IMR-90 (cell line): ENCODE measurements at regions not wholly inside any gene's neighbourhood (a gene's known extent, or its start where the extent isn't known, plus 50 kb on each side); places are given as distances from the start of the nearest gene placed in this dataset.

Experiments
- ATAC-seq: fragments of 200-7000 bp; cut with Tn5 transposase; 2 replicates; pipeline ENCODE4 v1.9.1; 2020; ENCODE audit warnings: low read depth, mild to moderate bottlenecking, moderate library complexity
- BruUV-seq: library from RNA; stranded (reverse); fragments of 400-500 nt; replicated peaks from 2 replicates; lab custom pipeline; 2021; lab: Mats Ljungman, UMichigan
- CTCF ChIA-PET: fragments of 300-600 bp; formaldehyde crosslinking; extraction: SDS; loops from one replicate; lab custom pipeline; 2021; ENCODE audit warnings: antibody characterized with exemption; lab: Yijun Ruan, JAX
- POLR2A ChIA-PET: fragments of 300-600 bp; sonication (Branson Sonifier 250); formaldehyde crosslinking; loops from one replicate; lab custom pipeline; 2022; ENCODE audit warnings: antibody characterized with exemption; ENCODE audit not compliant: unreplicated experiment; lab: Charles Lee
- DNase-seq: peaks from one replicate; pipeline ENCODE4 v3.0.0; 2013
- H2AFZ ChIP-seq: replicated peaks from 2 replicates; pipeline ENCODE3; 2013; ENCODE audit warnings: low read length, mild to moderate bottlenecking; ENCODE audit not compliant: poor library complexity
- H2AK5ac ChIP-seq: 2 replicates; pipeline ENCODE4 v1.6.1; 2013; ENCODE audit warnings: low read depth, low read length, inconsistent platforms
- H2AK9ac ChIP-seq: replicated peaks from 2 replicates; pipeline ENCODE3; 2013; ENCODE audit warnings: mild to moderate bottlenecking, low read depth, low read length, moderate library complexity; ENCODE audit not compliant: poor library complexity
- H2BK120ac ChIP-seq: 2 replicates; pipeline ENCODE4 v1.6.1; 2013; ENCODE audit warnings: low read depth, low read length, inconsistent platforms
- H2BK15ac ChIP-seq: 3 replicates; pipeline ENCODE4 v1.6.1; 2013; ENCODE audit warnings: low read depth, low read length, inconsistent platforms
- H2BK20ac ChIP-seq: 2 replicates; pipeline ENCODE4 v1.6.1; 2013; ENCODE audit warnings: low read depth, mild to moderate bottlenecking, inconsistent platforms, low read length, moderate library complexity
- H2BK5ac ChIP-seq: 2 replicates; pipeline ENCODE4 v1.6.1; 2013; ENCODE audit warnings: mild to moderate bottlenecking, low read depth, low read length, inconsistent platforms; ENCODE audit not compliant: poor library complexity, severe bottlenecking
- H3K14ac ChIP-seq: replicated peaks from 2 replicates; pipeline ENCODE4 v1.6.1; 2013; ENCODE audit warnings: low read depth, low read length, inconsistent platforms
- H3K18ac ChIP-seq: 2 replicates; pipeline ENCODE4 v1.6.1; 2013; ENCODE audit warnings: low read depth, low read length, control low read depth
- H3K23ac ChIP-seq: 2 replicates; pipeline ENCODE4 v1.6.1; 2013; ENCODE audit warnings: low read depth, low read length, inconsistent platforms
- H3K27ac ChIP-seq: 2 replicates; pipeline ENCODE4 v1.5.1; 2013; ENCODE audit warnings: mild to moderate bottlenecking, control low read depth, low read length; ENCODE audit not compliant: insufficient read depth
- H3K27me3 ChIP-seq: 2 replicates; pipeline ENCODE4 v1.6.1; 2013; ENCODE audit warnings: low read length; ENCODE audit not compliant: control insufficient read depth, insufficient read depth
- H3K36me3 ChIP-seq: 2 replicates; pipeline ENCODE4 v1.6.1; 2013; ENCODE audit warnings: low read length, mixed read lengths; ENCODE audit not compliant: control insufficient read depth, insufficient read depth
- H3K4ac ChIP-seq: 2 replicates; pipeline ENCODE4 v1.6.1; 2013; ENCODE audit warnings: low read depth, low read length, inconsistent platforms
- H3K4me1 ChIP-seq: 2 replicates; pipeline ENCODE4 v1.6.1; 2013; ENCODE audit warnings: low read length, mixed read lengths; ENCODE audit not compliant: control insufficient read depth, insufficient read depth
- H3K4me2 ChIP-seq: 2 replicates; pipeline ENCODE4 v1.6.1; 2013; ENCODE audit warnings: low read depth, mild to moderate bottlenecking, control low read depth, low read length, moderate library complexity
- H3K4me3 ChIP-seq: 2 replicates; pipeline ENCODE4 v1.5.1; 2013; ENCODE audit warnings: low read depth, mild to moderate bottlenecking, control low read depth, low read length, moderate library complexity; ENCODE audit not compliant: insufficient read depth
- H3K56ac ChIP-seq: 2 replicates; pipeline ENCODE4 v1.6.1; 2013; ENCODE audit warnings: low read length, inconsistent platforms; ENCODE audit not compliant: insufficient read depth; ENCODE audit errors: extremely low read depth
- H3K79me1 ChIP-seq, 2 experiments: 2 replicates each; pipeline ENCODE4 v1.6.1; 2013; ENCODE audit warnings: low read length in 2 of 2, inconsistent platforms in 1 of 2, low read depth in 1 of 2
- H3K9ac ChIP-seq: 2 replicates; pipeline ENCODE4 v1.6.1; 2013; ENCODE audit warnings: low read depth, low read length, control low read depth
- H3K9me1 ChIP-seq: 2 replicates; pipeline ENCODE4 v1.6.1; 2013; ENCODE audit warnings: low read length, inconsistent platforms; ENCODE audit not compliant: insufficient read depth
- H3K9me3 ChIP-seq: 2 replicates; pipeline ENCODE4 v1.6.1; 2013; ENCODE audit warnings: low read length; ENCODE audit not compliant: control insufficient read depth, insufficient read depth
- H4K20me1 ChIP-seq: 2 replicates; pipeline ENCODE4 v1.6.1; 2013; ENCODE audit warnings: low read length, inconsistent platforms; ENCODE audit not compliant: insufficient read depth
- H4K5ac ChIP-seq: 2 replicates; pipeline ENCODE4 v1.6.1; 2013; ENCODE audit warnings: mild to moderate bottlenecking, low read depth, low read length, control low read depth
- H4K8ac ChIP-seq, 2 experiments: 2 replicates each; pipeline ENCODE4 v1.6.1; 2013; ENCODE audit warnings: low read depth in 2 of 2, low read length in 2 of 2, control low read depth in 1 of 2, inconsistent platforms in 1 of 2
- H4K91ac ChIP-seq: 2 replicates; pipeline ENCODE4 v1.6.1; 2013; ENCODE audit warnings: low read depth, low read length, inconsistent platforms; ENCODE audit not compliant: insufficient read depth
- BHLHE40 ChIP-seq: fragments of 150-350 bp; IDR thresholded peaks from 2 replicates; pipeline ENCODE4 v1.6.1; 2016; ENCODE audit warnings: mild to moderate bottlenecking, low read depth, low read length
- CEBPB ChIP-seq: IDR thresholded peaks from 2 replicates; pipeline ENCODE4 v1.6.1; 2012; ENCODE audit warnings: low read depth, low read length, improper control_type of control experiment
- CHD1 ChIP-seq: IDR thresholded peaks from 2 replicates; pipeline ENCODE4 v1.6.1; 2012; ENCODE audit warnings: low read depth, low read length, improper control_type of control experiment
- FOS ChIP-seq: fragments of 150-350 bp; IDR thresholded peaks from 2 replicates; pipeline ENCODE4 v1.6.1; 2016; ENCODE audit warnings: low read depth, low read length
- MAFK ChIP-seq: IDR thresholded peaks from 2 replicates; pipeline ENCODE4 v1.6.1; 2012; ENCODE audit warnings: low read depth, low read length, improper control_type of control experiment
- MAZ ChIP-seq: IDR thresholded peaks from 2 replicates; pipeline ENCODE4 v1.6.1; 2012; ENCODE audit warnings: low read depth, mild to moderate bottlenecking, low read length, improper control_type of control experiment, moderate library complexity, borderline replicate concordance
- MXI1 ChIP-seq: IDR thresholded peaks from 2 replicates; pipeline ENCODE4 v1.6.1; 2012; ENCODE audit warnings: low read depth, mild to moderate bottlenecking, low read length, moderate library complexity, borderline replicate concordance
- NFE2L2 ChIP-seq: fragments of 150-350 bp; IDR thresholded peaks from 2 replicates; pipeline ENCODE4 v1.6.1; 2016; ENCODE audit warnings: low read depth, mild to moderate bottlenecking, low read length
- POLR2A ChIP-seq: IDR thresholded peaks from 2 replicates; pipeline ENCODE4 v1.6.1; 2012; ENCODE audit warnings: mild to moderate bottlenecking, low read depth, low read length
- RAD21 ChIP-seq: IDR thresholded peaks from 2 replicates; pipeline ENCODE4 v1.6.1; 2012; ENCODE audit warnings: low read length, improper control_type of control experiment
- RCOR1 ChIP-seq: IDR thresholded peaks from 2 replicates; pipeline ENCODE4 v1.6.1; 2012; ENCODE audit warnings: mild to moderate bottlenecking, low read length, improper control_type of control experiment; ENCODE audit not compliant: insufficient replicate concordance
- RFX5 ChIP-seq: IDR thresholded peaks from 2 replicates; pipeline ENCODE4 v1.8.0; 2012; ENCODE audit warnings: low read depth, mild to moderate bottlenecking, low read length, moderate library complexity
- SMC3 ChIP-seq: fragments of 150-350 bp; IDR thresholded peaks from 2 replicates; pipeline ENCODE4 v1.6.1; 2016; ENCODE audit warnings: low read depth, mild to moderate bottlenecking, antibody characterized with exemption, low read length, moderate library complexity
- WGBS, 2 experiments: methylation state at CpG; one replicate each; pipeline versions ENCODE4 v1.1.5 to v1.1.7; 2013; ENCODE audit warnings: missing lambda C conversion rate in 2 of 2; ENCODE audit not compliant: insufficient read length in 1 of 2; ENCODE audit errors: extremely low coverage in 2 of 2; 5-methylcytosine and 5-hydroxymethylcytosine counted together
- dilution Hi-C: fragments of 300-500 bp; cut with HindIII; formaldehyde crosslinking; loops from one replicate; pipeline ENCODE4 v1.14.3; 2018; ENCODE audit warnings: low sequenced_read_pairs; ENCODE audit not compliant: unreplicated experiment
- in situ Hi-C: fragments of 300-500 bp; cut with MboI; formaldehyde crosslinking; loops from 3 replicates; pipeline ENCODE4 v1.14.3; 2019; ENCODE audit warnings: low sequenced_read_pairs, inconsistent platforms, mixed read lengths
- intact Hi-C: fragments of 100-400 bp; cut with micrococcal nuclease; formaldehyde crosslinking; loops from 2 replicates; pipeline ENCODE4 v1.10.0; 2022
- TF ChIP-seq, protein P1 (sequence below): conservative IDR thresholded peaks from 2 replicates; pipeline ENCODE4 v1.5.1; 2012; ENCODE audit warnings: mild to moderate bottlenecking, low read depth, low read length, improper control_type of control experiment
- TF ChIP-seq, protein P2 (sequence below): fragments of 150-350 bp; IDR thresholded peaks from 2 replicates; pipeline ENCODE4 v1.6.1; 2017; ENCODE audit warnings: mild to moderate bottlenecking, antibody characterized with exemption, low read length, low read depth
- TF ChIP-seq, protein P3 (sequence below): fragments of 150-350 bp; IDR thresholded peaks from 2 replicates; pipeline ENCODE4 v1.6.1; 2016; ENCODE audit warnings: low read depth, mild to moderate bottlenecking, low read length, moderate library complexity, borderline replicate concordance

DNA sequence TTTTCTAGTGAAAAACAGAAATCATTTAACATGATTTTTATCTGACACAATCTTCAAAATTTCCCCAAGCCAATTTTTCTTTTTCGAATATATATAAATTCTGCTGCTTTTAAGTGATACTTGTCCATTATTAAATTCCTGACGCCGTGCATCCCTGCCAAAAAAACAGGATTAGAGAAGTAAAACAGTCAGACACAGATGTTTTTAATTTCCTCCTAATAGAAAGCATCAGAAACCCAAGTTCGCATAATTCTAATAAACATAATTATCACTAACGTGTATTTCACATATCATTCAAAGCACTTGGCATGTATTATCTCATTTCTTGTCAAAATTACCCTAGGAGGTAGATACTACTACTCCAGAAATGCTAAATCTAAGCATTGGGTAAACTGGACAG, 179.5 kb downstream of the ZFP64 start:
- intact Hi-C loops = no loop called here

More for the DNA sequence above, 179.5 kb downstream of the ZFP64 start:
- no peaks in the 10 kb centered on the region for H4K20me1 ChIP-seq
- CTCF ChIA-PET = no interaction called here
- WGBS, 2 experiments = no CpG with 5 or more reads among the region's 5 CpGs
- no peak overlapping the region for H2BK120ac ChIP-seq
- 0 out of 2 replicates have a peak, but pooled peaks cover 2% of the 10 kb centered on the region for H3K4me1 ChIP-seq
- H3K27me3 ChIP-seq = no peaks in the 10 kb centered on the region
- no peak overlapping the region for H4K5ac ChIP-seq
- in situ Hi-C loops = no loop called here
- H3K9me1 ChIP-seq = peaks cover 3% of the 10 kb centered on the region; the same call in 1 of the 2 replicates
- no peak overlapping the region for H2BK5ac ChIP-seq
- H2AFZ ChIP-seq = no peak overlapping the region
- dilution Hi-C loops = no loop called here
- H3K9me3 ChIP-seq = peaks cover 4% of the 10 kb centered on the region; the same call in 1 of the 2 replicates
- BruUV-seq = no TSS peak
- no peak for DNase-seq
- no peak overlapping the region for H3K27ac ChIP-seq
- no peaks in the 10 kb centered on the region for H3K36me3 ChIP-seq
- H4K8ac ChIP-seq = no peak overlapping the region
- no peak overlapping the region for H3K23ac ChIP-seq
- no peak overlapping the region for H2BK20ac ChIP-seq
- H3K4me2 ChIP-seq = no peak overlapping the region
- no peak overlapping the region for H3K56ac ChIP-seq
- H2AK5ac ChIP-seq = no peak overlapping the region
- no peak overlapping the region for H2BK15ac ChIP-seq
- no peak overlapping the region for H2AK9ac ChIP-seq
- no peak overlapping the region for H3K9ac ChIP-seq
- H3K4ac ChIP-seq = no peak overlapping the region
- POLR2A ChIA-PET = no interaction called here
- TF ChIP-seq MXI1 (no peak), POLR2A (no peak), NFE2L2 (no peak), RFX5 (no peak), FOS (no peak), MAFK (no peak), CHD1 (no peak), CEBPB (no peak), BHLHE40 (no peak), SMC3 (no peak), RCOR1 (no peak), RAD21 (no peak), MAZ (no peak)
- TF ChIP-seq, protein P1, sequence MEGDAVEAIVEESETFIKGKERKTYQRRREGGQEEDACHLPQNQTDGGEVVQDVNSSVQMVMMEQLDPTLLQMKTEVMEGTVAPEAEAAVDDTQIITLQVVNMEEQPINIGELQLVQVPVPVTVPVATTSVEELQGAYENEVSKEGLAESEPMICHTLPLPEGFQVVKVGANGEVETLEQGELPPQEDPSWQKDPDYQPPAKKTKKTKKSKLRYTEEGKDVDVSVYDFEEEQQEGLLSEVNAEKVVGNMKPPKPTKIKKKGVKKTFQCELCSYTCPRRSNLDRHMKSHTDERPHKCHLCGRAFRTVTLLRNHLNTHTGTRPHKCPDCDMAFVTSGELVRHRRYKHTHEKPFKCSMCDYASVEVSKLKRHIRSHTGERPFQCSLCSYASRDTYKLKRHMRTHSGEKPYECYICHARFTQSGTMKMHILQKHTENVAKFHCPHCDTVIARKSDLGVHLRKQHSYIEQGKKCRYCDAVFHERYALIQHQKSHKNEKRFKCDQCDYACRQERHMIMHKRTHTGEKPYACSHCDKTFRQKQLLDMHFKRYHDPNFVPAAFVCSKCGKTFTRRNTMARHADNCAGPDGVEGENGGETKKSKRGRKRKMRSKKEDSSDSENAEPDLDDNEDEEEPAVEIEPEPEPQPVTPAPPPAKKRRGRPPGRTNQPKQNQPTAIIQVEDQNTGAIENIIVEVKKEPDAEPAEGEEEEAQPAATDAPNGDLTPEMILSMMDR = no peak
- TF ChIP-seq, protein P2, sequence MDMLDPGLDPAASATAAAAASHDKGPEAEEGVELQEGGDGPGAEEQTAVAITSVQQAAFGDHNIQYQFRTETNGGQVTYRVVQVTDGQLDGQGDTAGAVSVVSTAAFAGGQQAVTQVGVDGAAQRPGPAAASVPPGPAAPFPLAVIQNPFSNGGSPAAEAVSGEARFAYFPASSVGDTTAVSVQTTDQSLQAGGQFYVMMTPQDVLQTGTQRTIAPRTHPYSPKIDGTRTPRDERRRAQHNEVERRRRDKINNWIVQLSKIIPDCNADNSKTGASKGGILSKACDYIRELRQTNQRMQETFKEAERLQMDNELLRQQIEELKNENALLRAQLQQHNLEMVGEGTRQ = no peak
- TF ChIP-seq, protein P3, sequence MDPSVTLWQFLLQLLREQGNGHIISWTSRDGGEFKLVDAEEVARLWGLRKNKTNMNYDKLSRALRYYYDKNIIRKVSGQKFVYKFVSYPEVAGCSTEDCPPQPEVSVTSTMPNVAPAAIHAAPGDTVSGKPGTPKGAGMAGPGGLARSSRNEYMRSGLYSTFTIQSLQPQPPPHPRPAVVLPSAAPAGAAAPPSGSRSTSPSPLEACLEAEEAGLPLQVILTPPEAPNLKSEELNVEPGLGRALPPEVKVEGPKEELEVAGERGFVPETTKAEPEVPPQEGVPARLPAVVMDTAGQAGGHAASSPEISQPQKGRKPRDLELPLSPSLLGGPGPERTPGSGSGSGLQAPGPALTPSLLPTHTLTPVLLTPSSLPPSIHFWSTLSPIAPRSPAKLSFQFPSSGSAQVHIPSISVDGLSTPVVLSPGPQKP = no peak
- H3K14ac ChIP-seq = no peak overlapping the region
- no peak overlapping the region for H3K18ac ChIP-seq
- H4K91ac ChIP-seq = no peak overlapping the region
- no peak overlapping the region for H3K4me3 ChIP-seq
- ATAC-seq = no peak
- no peaks in the 10 kb centered on the region for H3K79me1 ChIP-seq
